ENCODE measurements at regions not wholly inside any gene's neighbourhood (a gene's known extent, or its start where the extent isn't known, plus 50 kb on each side); places are given as distances from the start of the nearest gene placed in this dataset.

- TF ChIP-seq, protein P1, sequence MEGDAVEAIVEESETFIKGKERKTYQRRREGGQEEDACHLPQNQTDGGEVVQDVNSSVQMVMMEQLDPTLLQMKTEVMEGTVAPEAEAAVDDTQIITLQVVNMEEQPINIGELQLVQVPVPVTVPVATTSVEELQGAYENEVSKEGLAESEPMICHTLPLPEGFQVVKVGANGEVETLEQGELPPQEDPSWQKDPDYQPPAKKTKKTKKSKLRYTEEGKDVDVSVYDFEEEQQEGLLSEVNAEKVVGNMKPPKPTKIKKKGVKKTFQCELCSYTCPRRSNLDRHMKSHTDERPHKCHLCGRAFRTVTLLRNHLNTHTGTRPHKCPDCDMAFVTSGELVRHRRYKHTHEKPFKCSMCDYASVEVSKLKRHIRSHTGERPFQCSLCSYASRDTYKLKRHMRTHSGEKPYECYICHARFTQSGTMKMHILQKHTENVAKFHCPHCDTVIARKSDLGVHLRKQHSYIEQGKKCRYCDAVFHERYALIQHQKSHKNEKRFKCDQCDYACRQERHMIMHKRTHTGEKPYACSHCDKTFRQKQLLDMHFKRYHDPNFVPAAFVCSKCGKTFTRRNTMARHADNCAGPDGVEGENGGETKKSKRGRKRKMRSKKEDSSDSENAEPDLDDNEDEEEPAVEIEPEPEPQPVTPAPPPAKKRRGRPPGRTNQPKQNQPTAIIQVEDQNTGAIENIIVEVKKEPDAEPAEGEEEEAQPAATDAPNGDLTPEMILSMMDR (IDR thresholded peaks at IDR 0.05) = no peak
- no peak for TF ChIP-seq POLR2A (IDR thresholded peaks at IDR 0.05)
Measured at GRCh38 chr4:89641367-89641687, 195.6 kb downstream of the SNCA start.
